PFSK-1 (cell line): ENCODE measurements at regions not wholly inside any gene's neighbourhood (a gene's known extent, or its start where the extent isn't known, plus 50 kb on each side); places are given as distances from the start of the nearest gene placed in this dataset.

ENCODE experiments used
- FOXP2 ChIP-seq: optimal IDR thresholded peaks from 2 replicates; pipeline ENCODE3; 2011; ENCODE audit warnings: borderline replicate concordance, control low read depth, inconsistent platforms; ENCODE audit not compliant: insufficient read depth; ENCODE audit errors: extremely low read length, extremely low read depth
- POLR2AphosphoS5 ChIP-seq: IDR thresholded peaks from 2 replicates; pipeline ENCODE4 v1.6.1; 2012; ENCODE audit warnings: low read depth, mild to moderate bottlenecking, control low read depth, low read length, moderate library complexity
- SIN3A ChIP-seq: IDR thresholded peaks from 2 replicates; pipeline ENCODE4 v1.6.1; 2012; ENCODE audit warnings: mild to moderate bottlenecking, low read length, moderate library complexity, borderline replicate concordance; ENCODE audit not compliant: insufficient read depth
- TAF1 ChIP-seq: IDR thresholded peaks from 2 replicates; pipeline ENCODE4 v1.6.1; 2012; ENCODE audit warnings: low read length, control low read depth, borderline replicate concordance; ENCODE audit not compliant: insufficient read depth
- TF ChIP-seq, protein P1 (sequence below), 2 experiments: IDR thresholded peaks; 2 replicates each; pipeline versions ENCODE4 v1.6.1 to v1.8.0; 2011 to 2012; ENCODE audit warnings: low read depth in 2 of 2, low read length in 2 of 2, control low read depth in 1 of 2, inconsistent platforms in 1 of 2, mild to moderate bottlenecking in 1 of 2, moderate library complexity in 1 of 2; ENCODE audit not compliant: insufficient read depth in 1 of 2

DNA sequence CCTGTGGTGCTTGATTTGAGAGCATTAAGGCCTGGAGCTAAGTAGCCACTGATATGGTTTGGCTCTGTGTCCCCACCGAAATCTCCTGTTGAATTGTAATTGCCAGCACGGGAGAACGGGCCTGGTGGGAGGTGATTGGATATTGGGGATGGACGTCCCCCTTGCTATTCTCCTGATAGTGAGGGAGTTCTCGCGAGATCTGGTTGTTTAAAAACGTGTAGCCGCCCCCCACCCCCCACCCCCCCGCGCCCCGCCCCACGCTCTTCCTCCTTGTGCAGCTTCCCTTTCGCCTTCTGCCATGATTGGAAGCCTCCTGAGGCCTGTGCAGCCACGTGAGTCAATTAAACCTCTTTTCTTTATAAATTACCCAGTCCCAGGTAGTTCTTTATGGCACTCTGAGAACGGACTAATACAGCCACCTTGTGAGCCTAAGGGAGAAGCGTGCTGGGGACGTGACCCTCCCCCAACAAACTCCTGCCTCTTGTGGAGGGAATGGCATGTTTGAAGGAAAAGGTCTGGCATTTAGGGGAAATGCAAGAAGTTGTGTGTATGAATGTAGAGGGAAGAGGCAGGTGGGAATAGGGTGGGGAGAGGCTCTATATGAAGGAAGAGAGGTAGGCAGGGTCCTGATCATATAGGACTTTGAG lies 118.0 kb upstream of the KMT2C start:
- TF ChIP-seq POLR2AphosphoS5 = no peak

DNA sequence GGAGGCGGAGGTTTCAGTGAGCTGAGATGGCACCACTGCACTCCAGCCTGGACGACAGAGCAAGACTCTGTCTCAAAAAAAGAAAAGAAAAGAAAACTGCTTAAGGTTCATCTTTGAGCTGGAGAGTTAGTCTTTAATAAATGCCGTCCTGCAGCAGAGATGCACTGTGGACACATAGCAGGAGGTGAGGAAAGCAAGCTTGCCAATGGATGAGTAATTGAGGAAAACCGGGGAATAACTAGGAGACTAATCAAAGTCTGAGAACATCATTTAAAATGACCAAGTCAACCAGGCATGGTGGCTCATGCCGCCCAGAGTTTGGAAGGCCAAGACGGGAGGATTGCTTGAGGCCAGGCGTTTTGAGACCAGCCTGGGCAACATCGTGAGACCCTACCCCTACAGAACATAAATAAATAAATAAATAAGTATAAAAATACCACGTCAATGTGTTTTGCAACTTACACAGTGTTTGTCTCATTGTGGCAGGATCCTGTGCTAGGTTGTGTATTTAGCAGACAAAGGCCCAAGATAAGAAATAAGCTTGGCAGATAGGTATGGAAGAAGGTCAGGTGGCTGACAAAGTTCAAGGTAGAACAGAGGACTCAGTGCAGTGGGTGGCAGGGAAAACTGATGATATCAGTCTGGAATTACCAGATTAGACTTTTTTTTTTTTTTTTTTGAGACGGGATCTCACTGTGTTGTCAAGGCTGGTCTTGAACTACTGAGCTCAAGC lies 115.7 kb upstream of the KMT2C start:
- TF ChIP-seq FOXP2 (no peak), POLR2AphosphoS5 (no peak), SIN3A (no peak), TAF1 (no peak)
- TF ChIP-seq, protein P1, sequence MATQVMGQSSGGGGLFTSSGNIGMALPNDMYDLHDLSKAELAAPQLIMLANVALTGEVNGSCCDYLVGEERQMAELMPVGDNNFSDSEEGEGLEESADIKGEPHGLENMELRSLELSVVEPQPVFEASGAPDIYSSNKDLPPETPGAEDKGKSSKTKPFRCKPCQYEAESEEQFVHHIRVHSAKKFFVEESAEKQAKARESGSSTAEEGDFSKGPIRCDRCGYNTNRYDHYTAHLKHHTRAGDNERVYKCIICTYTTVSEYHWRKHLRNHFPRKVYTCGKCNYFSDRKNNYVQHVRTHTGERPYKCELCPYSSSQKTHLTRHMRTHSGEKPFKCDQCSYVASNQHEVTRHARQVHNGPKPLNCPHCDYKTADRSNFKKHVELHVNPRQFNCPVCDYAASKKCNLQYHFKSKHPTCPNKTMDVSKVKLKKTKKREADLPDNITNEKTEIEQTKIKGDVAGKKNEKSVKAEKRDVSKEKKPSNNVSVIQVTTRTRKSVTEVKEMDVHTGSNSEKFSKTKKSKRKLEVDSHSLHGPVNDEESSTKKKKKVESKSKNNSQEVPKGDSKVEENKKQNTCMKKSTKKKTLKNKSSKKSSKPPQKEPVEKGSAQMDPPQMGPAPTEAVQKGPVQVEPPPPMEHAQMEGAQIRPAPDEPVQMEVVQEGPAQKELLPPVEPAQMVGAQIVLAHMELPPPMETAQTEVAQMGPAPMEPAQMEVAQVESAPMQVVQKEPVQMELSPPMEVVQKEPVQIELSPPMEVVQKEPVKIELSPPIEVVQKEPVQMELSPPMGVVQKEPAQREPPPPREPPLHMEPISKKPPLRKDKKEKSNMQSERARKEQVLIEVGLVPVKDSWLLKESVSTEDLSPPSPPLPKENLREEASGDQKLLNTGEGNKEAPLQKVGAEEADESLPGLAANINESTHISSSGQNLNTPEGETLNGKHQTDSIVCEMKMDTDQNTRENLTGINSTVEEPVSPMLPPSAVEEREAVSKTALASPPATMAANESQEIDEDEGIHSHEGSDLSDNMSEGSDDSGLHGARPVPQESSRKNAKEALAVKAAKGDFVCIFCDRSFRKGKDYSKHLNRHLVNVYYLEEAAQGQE (IDR thresholded peaks at IDR 0.05; ENCODE audit: insufficient read depth in 1 of 2, low read depth in 2 of 2, low read length in 2 of 2) = no peak

DNA sequence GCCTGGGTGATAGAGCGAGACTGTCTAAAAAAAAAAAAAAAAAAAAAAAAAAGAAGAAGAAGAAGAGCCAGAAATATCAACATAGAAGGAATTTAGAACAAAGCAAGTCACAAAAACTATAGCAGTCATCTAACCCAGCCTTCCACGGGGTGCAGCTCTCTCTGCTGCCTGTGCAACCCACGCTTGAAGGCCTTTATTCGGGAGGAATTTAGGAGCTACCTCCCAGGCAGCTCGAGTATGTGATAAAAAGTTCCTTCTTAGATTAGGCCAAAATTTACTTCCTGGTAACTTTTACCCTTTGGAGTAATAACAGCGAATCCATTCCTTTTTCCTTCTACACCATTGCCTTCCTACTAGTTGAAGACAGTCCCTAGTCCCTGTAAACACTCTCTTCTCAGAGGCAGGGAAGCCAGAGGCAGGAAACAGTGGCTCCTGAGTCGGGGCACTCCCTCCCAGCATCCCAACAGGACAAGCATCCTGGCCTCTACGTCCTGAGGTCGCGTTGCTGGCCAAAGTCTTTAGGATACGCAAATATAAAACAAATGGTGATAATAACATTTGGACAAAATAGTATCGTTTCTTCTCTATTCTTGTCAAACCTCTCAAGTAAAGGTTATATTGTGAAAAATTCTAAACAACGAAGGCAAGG lies 109.3 kb upstream of the KMT2C start:
- TF ChIP-seq POLR2AphosphoS5 (no peak), FOXP2 (no peak), TAF1 (no peak), SIN3A (no peak)
- TF ChIP-seq, protein P1 (IDR thresholded peaks at IDR 0.05; ENCODE audit: insufficient read depth in 1 of 2, low read depth in 2 of 2, low read length in 2 of 2) = no peak

DNA sequence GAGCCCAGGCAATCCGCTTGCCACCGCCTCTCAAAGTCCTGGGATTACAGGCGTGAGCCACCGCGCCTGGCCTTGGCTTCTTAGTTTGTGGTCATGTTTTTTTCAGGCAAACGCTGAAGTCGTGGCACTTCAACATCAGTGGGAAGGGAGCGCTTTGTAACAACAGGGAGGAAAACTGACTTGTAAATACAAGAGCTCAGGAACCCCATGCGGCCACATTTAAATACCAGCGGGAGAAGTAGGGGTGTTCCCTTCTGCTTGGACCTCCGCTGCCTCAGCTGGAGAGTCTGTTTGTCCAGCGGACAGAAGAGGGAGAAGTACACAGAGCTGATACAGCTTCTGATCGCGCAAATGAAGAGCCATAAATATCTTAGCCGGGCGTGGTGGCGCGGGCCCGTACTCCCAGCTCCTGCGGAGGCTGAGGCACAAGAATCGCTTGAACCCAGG lies 108.7 kb upstream of the KMT2C start:
- no peak for TF ChIP-seq SIN3A
- no peak for TF ChIP-seq TAF1
- no peak for TF ChIP-seq FOXP2
- TF ChIP-seq, protein P1 (IDR thresholded peaks at IDR 0.05; ENCODE audit: insufficient read depth in 1 of 2, low read depth in 2 of 2, low read length in 2 of 2) = no peak
- no peak for TF ChIP-seq POLR2AphosphoS5

DNA sequence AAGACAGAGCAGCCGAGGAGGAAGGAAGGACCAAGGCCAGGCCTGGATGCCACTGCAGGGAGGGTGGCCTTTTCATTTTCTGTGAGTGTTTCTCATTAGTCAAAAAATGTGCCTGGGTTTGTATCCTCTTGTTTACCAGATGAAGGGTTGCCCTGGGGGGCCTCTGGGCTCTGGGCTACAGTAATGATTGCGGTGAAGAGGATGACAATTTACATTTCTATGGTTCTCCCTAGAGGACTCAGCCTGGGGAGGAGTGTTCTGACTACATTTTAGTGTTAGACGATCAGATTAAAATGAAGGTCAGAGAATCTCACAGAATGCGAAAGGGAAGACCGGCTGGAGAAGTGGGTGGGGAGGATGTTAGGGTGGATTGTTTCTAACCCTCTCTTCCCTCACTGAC lies 108.0 kb upstream of the KMT2C start:
- no peak for TF ChIP-seq FOXP2
- TF ChIP-seq SIN3A = no peak
- TF ChIP-seq POLR2AphosphoS5 = no peak
- no peak for TF ChIP-seq TAF1
- TF ChIP-seq, protein P1 (IDR thresholded peaks at IDR 0.05; ENCODE audit: insufficient read depth in 1 of 2, low read depth in 2 of 2, low read length in 2 of 2) = no peak
